SH-SY5Y (cell line): ENCODE measurements at regions not wholly inside any gene's neighbourhood (a gene's known extent, or its start where the extent isn't known, plus 50 kb on each side); places are given as distances from the start of the nearest gene placed in this dataset.

ENCODE experiments used
- GATA2 ChIP-seq: IDR thresholded peaks from 2 replicates; pipeline ENCODE4 v1.6.1; 2011; ENCODE audit warnings: mild to moderate bottlenecking, low read depth, low read length
- GATA3 ChIP-seq: IDR thresholded peaks from 2 replicates; pipeline ENCODE4 v1.6.1; 2011; ENCODE audit warnings: low read depth, mild to moderate bottlenecking, low read length, moderate library complexity

DNA sequence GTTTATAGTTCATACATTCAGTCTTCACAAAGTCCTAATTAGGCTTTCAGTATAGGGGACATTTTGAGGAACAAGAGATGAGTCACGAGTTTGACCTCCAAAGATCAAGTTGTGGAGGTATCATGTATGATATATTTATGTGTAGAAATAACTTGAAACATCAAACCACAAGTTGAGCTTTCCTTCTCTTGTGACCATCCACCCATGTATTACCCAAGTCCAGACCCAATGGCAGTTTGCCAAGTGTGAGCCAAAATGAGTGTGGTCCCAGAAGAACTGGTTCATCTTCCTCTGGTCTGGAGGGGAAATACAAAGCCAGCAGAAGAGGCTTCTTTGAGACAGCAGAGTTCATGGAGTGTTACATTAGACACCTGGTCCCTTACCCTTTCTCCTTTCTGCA lies 104.9 kb downstream of the ATP23 start:
- TF ChIP-seq GATA3 (no peak), GATA2 (no peak)

DNA sequence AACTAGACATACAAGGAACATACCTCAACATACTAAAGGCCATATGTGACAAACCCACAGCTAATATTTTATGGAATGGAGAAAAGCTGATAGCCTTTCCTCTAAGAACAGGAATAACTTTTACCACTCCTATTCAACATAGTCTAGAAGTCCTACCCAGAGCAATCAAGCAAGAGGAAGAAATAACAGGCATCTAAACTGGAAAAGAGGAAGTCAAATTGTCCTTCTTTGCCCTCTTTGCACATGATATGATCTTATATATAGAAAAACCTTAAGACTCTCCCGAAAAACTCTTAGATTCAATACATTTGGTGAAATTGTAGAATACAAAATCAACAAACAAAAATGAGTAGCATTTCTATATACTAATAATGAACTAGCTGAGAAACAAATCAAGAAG lies 110.0 kb downstream of the ATP23 start:
- no peak for TF ChIP-seq GATA2
- no peak for TF ChIP-seq GATA3

DNA sequence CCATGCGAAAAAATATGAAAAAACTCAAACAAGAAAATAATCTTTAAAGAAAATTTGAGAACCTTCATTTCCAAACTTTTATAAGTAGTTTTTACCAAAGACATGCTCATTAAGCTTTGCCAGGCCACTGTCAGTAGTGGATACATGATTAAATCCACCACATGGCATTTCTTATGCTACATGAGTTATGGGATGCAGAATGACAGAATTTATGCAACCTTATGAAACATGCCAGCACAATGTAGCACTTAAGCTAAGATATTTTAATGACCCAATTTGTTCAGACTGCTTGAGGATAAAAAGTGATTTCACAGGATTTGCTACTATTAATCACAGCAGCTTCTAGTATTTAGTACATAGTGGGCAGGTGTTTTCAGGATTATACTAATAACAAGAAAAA lies 123.3 kb downstream of the ATP23 start:
- no peak for TF ChIP-seq GATA3
- TF ChIP-seq GATA2: no peak

DNA sequence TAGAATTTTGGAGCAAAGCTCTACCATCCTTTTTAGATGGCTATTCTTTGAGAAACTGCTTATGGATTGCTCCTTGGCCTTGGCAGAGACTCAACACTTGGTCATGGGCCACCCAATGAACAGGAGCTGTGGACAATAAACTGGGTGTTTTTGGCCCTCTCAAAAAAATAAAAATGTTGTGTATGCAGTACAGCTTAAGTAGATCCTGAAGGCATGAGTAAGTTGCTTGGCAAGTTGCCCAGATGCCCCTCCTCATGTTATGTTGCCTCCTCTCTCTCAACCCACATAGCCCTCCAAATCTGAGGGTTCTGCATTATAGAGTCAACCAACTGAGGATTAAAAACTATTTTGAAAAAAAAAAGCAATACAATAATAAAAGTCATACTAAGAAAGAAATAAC lies 124.9 kb downstream of the ATP23 start:
- TF ChIP-seq GATA2: no peak

DNA sequence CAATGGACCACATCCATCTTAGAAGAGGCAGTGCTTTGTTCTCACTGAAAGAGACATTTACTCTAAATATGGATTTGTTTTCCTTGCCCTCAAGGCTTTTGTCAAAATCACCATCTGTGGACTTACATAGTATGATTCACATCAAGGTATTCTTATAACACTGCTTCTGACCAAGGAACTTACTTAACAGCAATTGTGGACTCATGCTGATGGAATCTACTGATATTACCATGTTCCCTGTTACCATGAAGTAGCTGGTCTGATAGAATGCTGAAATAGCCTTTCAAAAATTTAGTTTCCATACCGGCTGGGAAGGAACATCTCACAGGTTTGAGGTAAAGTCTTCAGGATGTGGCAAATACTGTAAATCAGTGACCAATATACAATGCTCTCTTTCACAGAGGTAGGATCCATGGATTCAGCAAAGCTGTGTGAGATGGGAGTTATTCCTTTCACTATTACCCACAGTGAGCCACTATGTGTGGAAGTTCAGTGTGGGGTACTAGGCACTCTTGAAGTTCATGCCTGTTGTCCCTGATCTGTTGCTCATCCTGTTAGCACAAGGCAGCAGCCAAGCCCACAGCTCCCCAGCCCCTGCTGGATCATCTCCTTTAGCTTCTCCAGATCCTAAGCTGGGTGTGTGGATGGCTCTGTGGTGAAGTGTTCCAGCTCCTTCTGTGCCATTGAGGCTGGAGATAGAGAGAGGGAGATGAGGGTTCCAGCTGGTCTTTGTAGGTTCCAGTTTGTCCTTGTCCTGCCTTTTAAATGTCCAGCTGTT lies 126.4 kb downstream of the ATP23 start:
- TF ChIP-seq GATA3 (no peak), GATA2 (no peak)

DNA sequence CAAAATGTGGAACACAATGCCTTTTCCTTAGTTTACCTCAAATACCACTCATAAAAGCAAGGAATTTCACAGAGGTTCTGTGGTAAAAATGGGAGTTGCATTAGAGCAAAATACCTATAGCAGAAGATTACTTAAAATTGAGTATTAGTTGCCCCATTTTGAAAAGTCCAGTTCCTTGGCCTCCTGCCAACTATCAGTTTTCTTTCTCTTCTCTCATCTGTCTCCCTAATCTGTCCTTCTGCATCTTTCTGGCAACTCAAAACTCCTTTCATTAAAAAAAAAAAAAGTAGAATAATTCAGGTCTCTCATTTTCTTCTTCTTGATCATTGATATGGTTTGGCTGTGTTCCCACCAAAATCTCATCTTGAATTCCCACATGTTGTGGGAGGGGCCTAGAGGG lies 127.3 kb downstream of the ATP23 start:
- TF ChIP-seq GATA2 (no peak), GATA3 (no peak)

DNA sequence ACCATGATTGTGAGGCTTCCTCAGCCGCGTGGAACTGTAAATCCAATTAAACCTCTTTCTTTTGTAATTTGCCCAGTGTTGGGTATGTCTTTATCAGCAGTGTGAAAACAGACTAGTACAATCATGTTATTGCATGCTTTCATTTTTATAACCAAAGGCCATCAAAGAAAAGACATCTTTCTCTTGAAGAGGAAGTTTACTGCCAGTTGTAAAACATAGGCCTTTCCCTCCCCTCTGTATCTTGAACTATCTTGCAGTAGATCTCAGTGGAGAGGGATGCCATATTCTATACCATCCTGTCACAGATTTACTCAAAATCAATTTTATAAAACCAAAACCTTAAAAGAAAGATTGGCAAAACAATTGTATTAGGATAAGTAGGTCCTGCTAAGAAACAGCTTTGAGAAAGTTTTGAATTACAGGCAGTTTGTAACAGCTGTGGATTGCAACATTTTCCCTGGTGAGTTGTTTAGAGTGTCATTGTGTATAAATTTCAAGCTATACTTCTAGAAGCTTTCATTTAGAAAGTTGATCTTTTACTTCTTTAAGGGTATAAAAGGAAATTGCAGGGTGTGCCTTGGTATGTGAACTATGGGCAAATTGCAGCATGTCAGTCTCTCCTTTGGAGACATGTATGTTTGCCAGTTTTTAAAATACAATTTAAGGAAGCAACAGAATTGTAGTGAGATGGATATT lies 128.0 kb downstream of the ATP23 start:
- no peak for TF ChIP-seq GATA2
- no peak for TF ChIP-seq GATA3

DNA sequence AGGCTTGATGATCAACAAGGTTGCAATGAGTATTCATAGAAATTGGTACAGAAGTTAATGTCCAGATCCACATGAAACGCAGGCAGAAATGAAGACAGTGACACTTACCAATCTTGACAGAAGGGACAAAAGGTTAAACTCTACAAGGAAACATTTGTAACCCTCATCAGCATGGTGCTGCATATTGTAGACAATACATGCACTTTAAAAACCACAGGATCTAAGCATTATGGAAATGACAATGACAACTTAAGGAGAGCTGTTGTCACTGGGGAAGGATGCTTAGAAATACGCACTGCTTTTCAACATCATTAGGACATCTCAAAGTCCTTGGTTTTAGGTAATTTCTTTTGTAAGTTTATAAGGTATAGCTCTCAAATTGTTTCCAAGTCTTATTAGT lies 130.6 kb downstream of the ATP23 start:
- no peak for TF ChIP-seq GATA3
- TF ChIP-seq GATA2: no peak

DNA sequence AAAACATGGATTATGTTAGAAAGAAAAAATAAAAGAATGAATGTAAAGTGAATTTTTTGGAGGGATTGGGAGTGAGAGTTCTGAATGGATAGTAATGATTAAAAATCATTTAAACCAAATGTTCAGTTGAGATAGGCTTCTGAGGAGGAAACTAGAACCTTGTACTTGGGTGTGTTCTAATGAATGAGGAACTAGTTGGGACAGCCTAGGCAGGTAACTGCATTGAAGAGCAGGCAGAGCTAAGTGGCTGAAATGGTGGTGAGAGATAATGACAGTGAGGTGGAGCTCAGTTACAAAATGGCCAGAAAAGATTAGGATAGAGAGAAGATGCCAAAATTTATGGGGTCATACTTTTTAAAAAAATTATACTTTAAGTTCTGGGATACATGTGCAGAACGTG lies 132.9 kb downstream of the ATP23 start:
- no peak for TF ChIP-seq GATA3

DNA sequence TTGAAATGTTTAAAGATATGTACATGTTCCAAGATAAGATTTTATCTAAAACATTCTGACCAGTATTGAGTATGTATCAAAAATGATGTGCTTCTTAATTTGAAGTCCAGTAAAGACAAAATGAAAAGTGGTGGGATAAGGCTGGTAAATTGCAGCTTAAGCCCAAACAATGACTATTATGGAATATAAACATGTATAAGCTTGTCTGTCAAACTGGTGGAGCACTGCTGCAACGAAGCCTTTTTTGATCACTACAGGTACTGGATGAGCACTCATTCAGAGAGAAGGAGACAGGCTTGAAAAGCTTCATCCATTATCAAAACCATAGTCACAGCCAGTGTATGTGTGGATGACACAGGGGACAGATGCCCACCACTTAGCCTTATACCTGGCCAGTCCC lies 138.4 kb downstream of the ATP23 start:
- no peak for TF ChIP-seq GATA3
- TF ChIP-seq GATA2: no peak

DNA sequence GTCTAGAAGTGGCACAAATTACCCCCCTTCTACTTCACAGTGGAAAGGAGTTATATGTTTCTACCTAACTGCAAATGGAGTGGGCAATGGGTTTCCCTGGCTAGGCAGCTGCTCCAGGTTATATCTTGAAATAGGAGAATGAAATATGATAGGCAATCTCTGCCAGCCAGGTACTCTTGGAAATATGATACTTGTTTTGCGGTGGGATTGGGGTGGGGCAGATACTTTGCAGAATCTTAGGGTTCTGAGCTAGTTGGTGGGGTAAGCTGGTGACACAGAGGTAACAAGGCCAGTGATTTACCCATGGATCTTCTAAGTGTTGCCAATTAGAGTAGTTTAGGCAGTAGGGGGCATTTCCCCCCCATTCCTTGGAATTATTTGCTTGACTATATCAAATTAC lies 140.1 kb downstream of the ATP23 start:
- TF ChIP-seq GATA2 (no peak), GATA3 (no peak)

DNA sequence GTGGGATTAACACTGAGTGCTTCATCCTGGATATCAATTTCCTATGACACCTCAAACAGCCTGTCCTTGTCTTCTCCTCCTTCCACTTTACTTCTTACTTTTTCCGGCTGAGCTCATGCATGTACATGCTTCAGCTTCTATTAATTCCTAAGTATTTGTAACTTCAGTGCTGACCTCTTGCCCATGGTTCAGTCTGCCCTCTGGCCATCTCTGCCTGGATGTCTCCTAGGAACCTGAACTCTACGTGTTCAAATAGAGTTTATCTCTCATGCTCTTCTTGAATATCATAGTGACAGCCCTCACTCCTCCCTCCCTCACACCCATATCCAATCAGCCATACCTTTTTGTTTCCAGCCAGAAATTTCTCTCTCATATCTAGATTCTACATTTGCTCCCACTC lies 141.6 kb downstream of the ATP23 start:
- no peak for TF ChIP-seq GATA3

DNA sequence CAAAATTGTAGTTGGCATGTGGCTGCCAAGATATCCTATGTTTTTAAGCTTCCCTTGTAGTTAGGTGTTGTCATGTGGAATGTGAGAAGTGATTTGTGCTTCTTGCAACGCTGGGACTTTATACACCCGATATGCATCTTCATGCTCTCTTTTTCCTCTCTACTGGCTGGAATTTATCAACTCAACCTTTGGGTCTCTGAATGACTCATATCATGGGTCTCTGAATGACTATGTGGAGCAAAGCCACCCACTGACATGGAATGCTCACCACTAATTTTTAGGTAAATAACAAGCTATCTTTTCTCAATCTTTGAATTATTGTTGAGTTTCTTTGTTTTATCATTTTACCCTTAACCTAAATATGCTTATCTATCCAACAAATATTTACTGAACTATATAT lies 144.6 kb downstream of the ATP23 start:
- TF ChIP-seq GATA2 (no peak), GATA3 (no peak)

DNA sequence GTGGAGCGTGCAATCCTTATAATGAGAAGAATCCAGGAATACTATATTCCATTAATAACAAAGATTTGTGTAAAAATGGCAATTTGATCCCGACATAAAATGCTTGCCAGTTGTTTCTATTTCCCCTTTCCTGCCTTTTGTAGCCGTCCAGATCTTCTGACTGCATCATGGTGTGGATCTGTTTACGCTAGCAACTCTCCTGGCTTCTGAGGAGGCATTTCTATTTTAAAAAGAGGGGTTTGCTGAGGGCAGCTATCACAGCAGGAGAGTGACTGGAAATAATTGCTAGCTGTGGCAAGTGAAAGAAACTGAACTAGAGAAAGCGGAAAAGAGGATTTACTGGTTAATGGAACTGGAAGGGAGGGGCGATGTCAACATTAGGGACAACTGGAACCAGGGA lies 145.6 kb downstream of the ATP23 start:
- no peak for TF ChIP-seq GATA2
- no peak for TF ChIP-seq GATA3

DNA sequence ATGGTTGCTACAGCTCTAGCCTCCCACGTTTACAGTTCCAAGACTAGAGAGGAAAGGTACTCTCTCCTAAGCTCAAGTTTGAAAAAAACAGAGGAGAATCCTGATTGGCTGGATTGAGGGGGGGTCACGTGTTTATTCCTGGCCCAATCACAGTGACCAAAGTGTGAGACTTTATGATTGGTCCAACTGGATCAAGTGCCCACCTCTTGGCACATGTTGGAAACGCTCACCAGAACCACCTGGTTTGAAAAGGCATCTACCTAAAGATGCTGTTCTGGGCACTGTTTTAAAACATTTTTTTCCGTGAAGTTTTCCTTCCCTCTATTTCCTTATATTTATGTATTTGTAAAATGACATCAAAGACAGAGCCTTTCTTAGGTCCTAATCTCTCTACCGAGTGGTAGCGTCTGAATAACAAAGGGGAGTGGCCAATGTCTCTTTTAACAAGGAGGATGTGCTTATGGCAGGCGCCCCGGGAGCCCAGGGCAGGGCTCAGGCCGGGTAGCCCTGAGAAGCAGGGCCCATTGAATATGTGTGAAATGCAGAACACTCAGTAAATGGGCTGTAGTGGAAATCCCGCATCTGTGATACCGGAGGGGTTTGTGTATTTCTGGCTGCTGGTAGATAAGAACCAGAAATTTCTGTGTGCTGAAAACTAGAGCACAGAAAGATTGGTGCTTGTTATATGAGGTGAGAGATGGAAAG lies 146.2 kb downstream of the ATP23 start:
- TF ChIP-seq GATA2 (no peak), GATA3 (no peak)
